SK-N-MC (cell line): ENCODE measurements at regions not wholly inside any gene's neighbourhood (a gene's known extent, or its start where the extent isn't known, plus 50 kb on each side); places are given as distances from the start of the nearest gene placed in this dataset.

ENCODE experiments used
- EZH2 ChIP-seq: fragments of 200-600 bp; sonication (generic); IDR thresholded peaks from one replicate; pipeline ENCODE4 v1.6.1; 2017; ENCODE audit warnings: antibody characterized with exemption
- FOXP2 ChIP-seq: optimal IDR thresholded peaks from 2 replicates; pipeline ENCODE3; 2011; ENCODE audit warnings: mild to moderate bottlenecking, moderate library complexity; ENCODE audit not compliant: insufficient read depth; ENCODE audit errors: extremely low read length, control extremely low read depth
- POLR2AphosphoS5 ChIP-seq: IDR thresholded peaks from 2 replicates; pipeline ENCODE4 v1.6.1; 2012; ENCODE audit warnings: mild to moderate bottlenecking, low read depth, low read length, borderline replicate concordance

DNA sequence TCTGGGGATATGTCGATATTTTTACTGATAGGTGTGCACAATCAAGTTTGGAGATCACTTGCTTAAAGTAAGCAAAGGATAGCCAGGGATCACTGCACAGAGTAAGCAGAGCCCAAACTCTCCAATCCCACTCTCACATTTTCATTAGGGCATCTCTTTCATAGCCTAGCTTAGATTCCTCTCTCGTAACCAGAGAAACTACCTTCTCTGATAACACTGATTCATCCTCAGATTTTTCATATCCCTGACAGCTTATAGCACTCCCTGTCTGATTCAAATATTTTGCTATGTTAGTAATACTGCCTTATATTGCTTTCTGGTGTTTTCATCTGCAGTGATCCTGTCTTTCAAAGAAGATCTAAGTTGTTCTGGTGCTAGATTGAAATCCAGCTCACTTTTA lies 123.7 kb downstream of the CBLL2 start:
- TF ChIP-seq POLR2AphosphoS5, result no peak
- TF ChIP-seq EZH2, result no peak
- TF ChIP-seq FOXP2, result no peak
